Body of pancreas (tissue), 4 donors: ENCODE measurements at regions not wholly inside any gene's neighbourhood (a gene's known extent, or its start where the extent isn't known, plus 50 kb on each side); places are given as distances from the start of the nearest gene placed in this dataset.
"Not testable (repeated sequence)": the region's sequence is repeated elsewhere in the genome, so short reads cannot be mapped to it uniquely, and the experiment has no call there.

Experiments
- ATAC-seq: fragments of 150-250 bp; one replicate; pipeline ENCODE4 v1.9.1; 2016
- DNase-seq, 4 donors: peaks; one replicate each; pipeline ENCODE4 v3.0.0-alpha.2; 2019
- H3K27ac ChIP-seq, 4 donors: fragments of 200-600 bp; sonication (generic); 1 replicate in 3 of 4; 2 replicates in 1 of 4; pipeline versions ENCODE4 v1.5.1 to v1.6.1; 2016 to 2019; ENCODE audit warnings: mild to moderate bottlenecking in 1 of 4, mixed read lengths in 1 of 4, moderate library complexity in 1 of 4
- H3K27me3 ChIP-seq, 2 donors: fragments of 200-600 bp; sonication (generic); one replicate each; pipeline ENCODE4 v1.6.0; 2016; ENCODE audit warnings: mild to moderate bottlenecking in 1 of 2
- H3K36me3 ChIP-seq, 2 donors: fragments of 200-600 bp; sonication (generic); replicated peaks in 1 of 2; 2 replicates each; pipeline ENCODE4 v1.5.1; 2016; ENCODE audit warnings: low read depth in 2 of 2; ENCODE audit not compliant: insufficient read depth in 1 of 2
- H3K4me1 ChIP-seq: fragments of 200-600 bp; sonication (generic); one replicate; pipeline ENCODE4 v1.6.0; 2016
- H3K4me3 ChIP-seq, 2 donors: fragments of 200-600 bp; sonication (generic); 1 replicate in 1 of 2; 2 replicates in 1 of 2; pipeline ENCODE4 v1.5.1; 2016 to 2019
- H3K9me3 ChIP-seq, 3 donors: fragments of 200-600 bp; sonication (generic); 1 replicate in 2 of 3; 2 replicates in 1 of 3; pipeline ENCODE4 v1.5.1; 2016
- POLR2A ChIP-seq, 3 donors: fragments of 450-650 bp; IDR thresholded peaks; one replicate each; pipeline ENCODE4 v1.6.1; 2016; ENCODE audit warnings: antibody characterized with exemption in 3 of 3, mild to moderate bottlenecking in 2 of 3
- WGBS, 2 donors: methylation state at CpG; one replicate each; pipeline ENCODE4 v1.1.5; 2017; 5-methylcytosine and 5-hydroxymethylcytosine counted together
- intact Hi-C: fragments of 100-400 bp; cut with DNase I; formaldehyde crosslinking; loops from one replicate; pipeline ENCODE4 v1.15.1; 2023
- TF ChIP-seq, protein P1 (sequence below), 7 experiments: fragments of 450-650 bp in 4 of 7; fragments of 200-600 bp in 3 of 7; sonication (generic) in 3 of 7; IDR thresholded peaks; one replicate each; pipeline ENCODE4 v1.5.1; 2016 to 2019; ENCODE audit warnings: antibody characterized with exemption in 7 of 7

DNA sequence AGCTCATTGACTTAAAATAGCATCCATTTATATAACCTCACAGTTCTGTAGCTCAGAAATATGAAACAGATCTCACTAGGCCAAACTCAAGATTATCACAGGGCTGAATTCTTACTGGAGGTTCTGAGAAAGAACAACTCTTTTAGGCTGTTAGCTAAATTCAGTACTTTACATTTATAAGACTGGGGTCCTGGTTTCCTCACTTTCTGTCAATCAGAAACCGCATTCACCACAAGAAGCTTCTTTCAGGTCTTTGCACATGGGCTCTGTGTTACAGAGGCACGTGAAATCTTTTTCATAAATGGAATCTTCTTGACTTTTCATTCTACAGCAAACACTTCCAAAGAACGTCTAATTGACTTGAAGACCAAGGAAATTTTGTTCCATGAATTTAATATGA is 876.3 kb upstream of the FOXG1 start:
- H3K27ac ChIP-seq = no peak overlapping the region
- 53% methylated on average over 3 of the region's 3 CpGs for WGBS, 2 donors
- no peak for TF ChIP-seq POLR2A (IDR thresholded peaks at IDR 0.05)
- TF ChIP-seq, protein P1, sequence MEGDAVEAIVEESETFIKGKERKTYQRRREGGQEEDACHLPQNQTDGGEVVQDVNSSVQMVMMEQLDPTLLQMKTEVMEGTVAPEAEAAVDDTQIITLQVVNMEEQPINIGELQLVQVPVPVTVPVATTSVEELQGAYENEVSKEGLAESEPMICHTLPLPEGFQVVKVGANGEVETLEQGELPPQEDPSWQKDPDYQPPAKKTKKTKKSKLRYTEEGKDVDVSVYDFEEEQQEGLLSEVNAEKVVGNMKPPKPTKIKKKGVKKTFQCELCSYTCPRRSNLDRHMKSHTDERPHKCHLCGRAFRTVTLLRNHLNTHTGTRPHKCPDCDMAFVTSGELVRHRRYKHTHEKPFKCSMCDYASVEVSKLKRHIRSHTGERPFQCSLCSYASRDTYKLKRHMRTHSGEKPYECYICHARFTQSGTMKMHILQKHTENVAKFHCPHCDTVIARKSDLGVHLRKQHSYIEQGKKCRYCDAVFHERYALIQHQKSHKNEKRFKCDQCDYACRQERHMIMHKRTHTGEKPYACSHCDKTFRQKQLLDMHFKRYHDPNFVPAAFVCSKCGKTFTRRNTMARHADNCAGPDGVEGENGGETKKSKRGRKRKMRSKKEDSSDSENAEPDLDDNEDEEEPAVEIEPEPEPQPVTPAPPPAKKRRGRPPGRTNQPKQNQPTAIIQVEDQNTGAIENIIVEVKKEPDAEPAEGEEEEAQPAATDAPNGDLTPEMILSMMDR (IDR thresholded peaks at IDR 0.05) = no peak
- intact Hi-C loops = no loop called here
- no peak for ATAC-seq
- H3K27me3 ChIP-seq = no peaks in the 10 kb centered on the region
- H3K9me3 ChIP-seq = no peaks in the 10 kb centered on the region
- no peaks in the 10 kb centered on the region for H3K4me1 ChIP-seq
- no peaks in the 10 kb centered on the region for H3K36me3 ChIP-seq
- no peak overlapping the region for H3K4me3 ChIP-seq
- no peak for DNase-seq

DNA sequence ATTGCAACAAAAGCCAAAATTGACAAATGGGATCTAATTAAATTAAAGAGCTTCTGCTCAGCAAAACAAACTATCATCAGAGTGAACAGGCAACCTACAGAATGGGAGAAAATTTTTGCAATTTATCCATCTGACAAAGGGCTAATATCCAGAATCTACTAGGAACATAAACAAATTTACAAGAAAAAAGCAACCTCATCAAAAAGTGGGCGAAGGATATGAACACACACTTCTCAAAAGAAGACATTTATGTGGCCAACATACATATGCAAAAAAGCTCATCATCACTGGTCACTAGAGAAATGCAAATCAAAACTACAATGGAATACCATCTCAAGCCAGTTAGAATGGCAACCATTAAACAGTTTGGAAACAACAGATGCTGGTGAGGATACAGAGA is 858.1 kb upstream of the FOXG1 start:
- ATAC-seq, H3K36me3 ChIP-seq, H3K4me3 ChIP-seq, H3K9me3 ChIP-seq, intact Hi-C loops, H3K27me3 ChIP-seq, H3K4me1 ChIP-seq, DNase-seq, H3K27ac ChIP-seq: not testable (repeated sequence)
- 63 to 70% methylated on average over 1 of the region's 1 CpG for WGBS, 2 donors

DNA sequence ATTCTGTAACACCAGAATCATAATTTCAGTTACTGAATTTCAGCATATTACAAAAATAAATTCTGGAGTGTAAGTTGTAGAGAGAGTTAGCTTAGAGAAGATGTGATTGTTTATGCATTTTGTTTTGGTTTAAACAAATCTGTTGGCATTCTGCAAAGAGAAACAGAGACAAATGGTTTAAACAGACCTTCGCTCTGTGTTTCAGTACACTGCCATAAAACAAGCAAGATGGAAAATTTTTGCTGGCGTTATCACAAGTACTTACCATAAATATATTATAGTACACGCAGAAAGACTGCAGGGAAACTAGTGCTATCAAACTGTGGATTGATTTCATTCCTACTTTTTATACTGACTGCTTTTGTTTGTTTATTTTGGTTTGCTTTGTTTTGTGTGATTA is 850.3 kb upstream of the FOXG1 start:
- Histone ChIP-seq H3K4me1 (no peaks in the 10 kb centered on the region), H3K9me3 (no peaks in the 10 kb centered on the region), H3K4me3 (no peak overlapping the region), H3K27me3 (no peaks in the 10 kb centered on the region), H3K27ac (no peak overlapping the region), H3K36me3 (no peaks in the 10 kb centered on the region)
- no peak for DNase-seq
- TF ChIP-seq, protein P1 (IDR thresholded peaks at IDR 0.05) = no peak
- TF ChIP-seq POLR2A (IDR thresholded peaks at IDR 0.05) = no peak
- 66 to 68% methylated on average over 3 of the region's 3 CpGs for WGBS, 2 donors
- intact Hi-C loops = no loop called here
- no peak for ATAC-seq

DNA sequence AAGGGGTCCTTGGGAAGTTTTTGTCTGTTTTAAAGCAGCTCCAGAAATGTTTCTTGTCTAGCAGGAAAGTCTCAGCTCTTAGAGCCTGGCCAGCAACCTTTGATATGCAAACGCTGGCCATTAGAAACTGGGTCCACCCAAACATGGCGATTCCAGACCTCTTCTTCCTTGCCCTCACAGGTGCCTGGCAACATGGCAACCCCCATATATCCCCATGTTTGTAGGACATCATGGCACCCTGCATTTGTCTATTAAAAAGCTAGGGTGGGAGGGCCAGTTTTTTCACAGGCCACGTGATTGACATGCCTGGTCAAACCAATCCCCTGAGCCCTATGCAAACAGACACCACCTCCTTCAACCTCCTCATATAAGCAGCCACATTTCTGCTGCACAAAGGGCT is 848.7 kb upstream of the FOXG1 start:
- ATAC-seq = no peak
- Histone ChIP-seq H3K4me3 (no peak overlapping the region), H3K27me3 (no peaks in the 10 kb centered on the region), H3K27ac (no peak overlapping the region), H3K4me1 (no peaks in the 10 kb centered on the region), H3K9me3 (no peaks in the 10 kb centered on the region), H3K36me3 (no peaks in the 10 kb centered on the region)
- intact Hi-C loops = no loop called here
- TF ChIP-seq POLR2A (IDR thresholded peaks at IDR 0.05) = no peak
- TF ChIP-seq, protein P1 (IDR thresholded peaks at IDR 0.05) = no peak
- no peak for DNase-seq
- WGBS, 2 donors = 61 to 70% methylated on average over 3 of the region's 3 CpGs

DNA sequence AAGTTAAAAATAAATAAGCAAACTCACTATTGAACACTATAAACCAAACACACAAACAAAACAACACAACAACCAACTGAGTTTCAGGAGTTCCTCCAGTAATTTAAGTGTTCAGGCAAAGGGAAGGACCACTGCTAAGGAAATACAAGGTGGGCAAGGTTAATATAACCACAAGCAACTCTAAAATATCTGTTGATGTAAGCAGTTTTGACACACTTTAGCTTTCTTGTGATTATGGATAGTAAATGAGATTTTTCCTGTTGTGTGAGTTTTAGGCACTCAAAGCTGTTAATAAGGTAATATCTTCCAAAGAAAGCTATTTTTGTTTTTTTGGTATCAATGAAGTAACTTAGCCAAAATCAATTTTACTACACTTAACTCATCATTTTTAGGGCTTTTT is 839.1 kb upstream of the FOXG1 start:
- intact Hi-C loops = no loop called here
- Histone ChIP-seq H3K4me3 (no peak overlapping the region), H3K27me3 (no peaks in the 10 kb centered on the region), H3K4me1 (no peaks in the 10 kb centered on the region), H3K27ac (no peak overlapping the region), H3K36me3 (no peaks in the 10 kb centered on the region), H3K9me3 (no peaks in the 10 kb centered on the region)
- no peak for DNase-seq
- no peak for ATAC-seq
- TF ChIP-seq, protein P1 (IDR thresholded peaks at IDR 0.05) = no peak
- TF ChIP-seq POLR2A (IDR thresholded peaks at IDR 0.05) = no peak
